ENCODE measurements at regions not wholly inside any gene's neighbourhood (a gene's known extent, or its start where the extent isn't known, plus 50 kb on each side); places are given as distances from the start of the nearest gene placed in this dataset.

DNA sequence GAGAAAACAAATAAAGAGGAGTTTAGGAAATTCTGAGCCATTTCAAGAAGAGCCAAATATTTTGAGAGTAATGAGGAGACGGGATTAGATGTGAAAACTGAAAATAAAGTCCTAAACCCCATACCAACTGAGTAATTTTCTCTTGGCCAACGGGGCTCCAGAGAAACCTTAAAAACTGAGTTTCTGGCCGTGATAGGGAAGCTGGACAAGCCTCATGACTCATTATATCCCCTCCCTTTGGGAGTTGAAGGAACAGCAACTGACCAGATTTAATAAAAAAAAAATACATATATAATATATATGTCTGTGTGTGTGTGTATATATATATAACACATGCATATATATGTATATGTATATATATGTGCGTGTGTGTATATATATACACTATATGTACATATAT is 119.6 kb downstream of the PRDM9 start:
- Histone ChIP-seq H3K27ac (no peak overlapping the region), H3K4me3 (no peak overlapping the region), H3K27me3 (no peaks in the 10 kb centered on the region), H3K4me1 (no peaks in the 10 kb centered on the region), H3K36me3 (no peaks in the 10 kb centered on the region), H3K9me3 (peaks cover 0 to 4% (median 0%) of the 10 kb centered on the region in 12 donors)
- TF ChIP-seq, protein P1, sequence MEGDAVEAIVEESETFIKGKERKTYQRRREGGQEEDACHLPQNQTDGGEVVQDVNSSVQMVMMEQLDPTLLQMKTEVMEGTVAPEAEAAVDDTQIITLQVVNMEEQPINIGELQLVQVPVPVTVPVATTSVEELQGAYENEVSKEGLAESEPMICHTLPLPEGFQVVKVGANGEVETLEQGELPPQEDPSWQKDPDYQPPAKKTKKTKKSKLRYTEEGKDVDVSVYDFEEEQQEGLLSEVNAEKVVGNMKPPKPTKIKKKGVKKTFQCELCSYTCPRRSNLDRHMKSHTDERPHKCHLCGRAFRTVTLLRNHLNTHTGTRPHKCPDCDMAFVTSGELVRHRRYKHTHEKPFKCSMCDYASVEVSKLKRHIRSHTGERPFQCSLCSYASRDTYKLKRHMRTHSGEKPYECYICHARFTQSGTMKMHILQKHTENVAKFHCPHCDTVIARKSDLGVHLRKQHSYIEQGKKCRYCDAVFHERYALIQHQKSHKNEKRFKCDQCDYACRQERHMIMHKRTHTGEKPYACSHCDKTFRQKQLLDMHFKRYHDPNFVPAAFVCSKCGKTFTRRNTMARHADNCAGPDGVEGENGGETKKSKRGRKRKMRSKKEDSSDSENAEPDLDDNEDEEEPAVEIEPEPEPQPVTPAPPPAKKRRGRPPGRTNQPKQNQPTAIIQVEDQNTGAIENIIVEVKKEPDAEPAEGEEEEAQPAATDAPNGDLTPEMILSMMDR (IDR thresholded peaks at IDR 0.05): no peak
- no peak for TF ChIP-seq POLR2A (IDR thresholded peaks at IDR 0.05)
- ATAC-seq: no peak
- WGBS, 4 donors: 59 to 73% (median 68%) methylated on average over 4 of the region's 4 CpGs
- DNase-seq: no peak
- intact Hi-C loops (cut with DNase I): no loop called here

- no peaks in the 10 kb centered on the region for H3K27me3 ChIP-seq
- H3K4me3 ChIP-seq: no peak overlapping the region
- ATAC-seq: no peak
Measured at GRCh38 chr5:23627976-23628375, 120.6 kb downstream of the PRDM9 start.

DNA sequence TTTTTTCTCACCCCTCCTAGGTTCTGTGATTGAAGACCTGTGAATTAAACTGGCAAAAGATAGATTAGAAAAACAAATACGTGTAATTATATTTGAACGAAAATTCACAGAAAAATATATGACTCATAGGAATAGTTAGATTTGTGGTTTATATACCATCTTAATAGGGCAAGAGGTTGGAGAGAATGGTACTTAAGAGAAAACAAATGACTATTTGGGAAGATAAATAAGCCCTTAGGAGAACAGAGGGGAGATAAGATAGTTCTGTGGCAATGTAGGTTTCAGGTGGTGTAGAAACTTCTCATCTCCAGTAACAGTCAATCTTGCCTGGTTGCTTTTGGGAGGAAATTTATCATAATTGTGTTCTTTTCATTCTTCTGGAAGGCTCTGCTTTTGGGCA is 122.0 kb downstream of the PRDM9 start:
- no peak for ATAC-seq

More at GRCh38 chr5:23627976-23628375, 120.6 kb downstream of the PRDM9 start:
- H3K36me3 ChIP-seq: no peaks in the 10 kb centered on the region
- no peak for TF ChIP-seq POLR2A (IDR thresholded peaks at IDR 0.05)
- TF ChIP-seq, protein P1 (IDR thresholded peaks at IDR 0.05): no peak
- H3K4me1 ChIP-seq: no peaks in the 10 kb centered on the region
- intact Hi-C loops (cut with DNase I): no loop called here
- 64 to 74% (median 70%) methylated on average over 3 of the region's 3 CpGs for WGBS, 4 donors
- peaks cover 0 to 4% (median 0%) of the 10 kb centered on the region in 12 donors for H3K9me3 ChIP-seq
- H3K27ac ChIP-seq: no peak overlapping the region
- no peak for DNase-seq

GRCh38 chr5:23631302-23632045 is 124.1 kb downstream of the PRDM9 start:
- peak; percentile 71 to 97 (median 78) for ATAC-seq
- no peaks in the 10 kb centered on the region for H3K4me1 ChIP-seq
- no peak overlapping the region for H3K4me3 ChIP-seq
- no peaks in the 10 kb centered on the region for H3K36me3 ChIP-seq
- H3K27ac ChIP-seq: no peak overlapping the region
- H3K27me3 ChIP-seq: no peaks in the 10 kb centered on the region
- peak in 3 of 5 donors; percentile 8 to 34 (median 29) for DNase-seq
- H3K9me3 ChIP-seq: peaks cover 0 to 2% (median 0%) of the 10 kb centered on the region in 12 donors
- 51 to 79% (median 61%) methylated on average over 2 of the region's 2 CpGs for WGBS, 4 donors
- TF ChIP-seq POLR2A (IDR thresholded peaks at IDR 0.05): no peak
- TF ChIP-seq, protein P1 (IDR thresholded peaks at IDR 0.05): no peak
- intact Hi-C loops (cut with DNase I): no loop called here

More for the DNA sequence above, 122.0 kb downstream of the PRDM9 start:
- DNase-seq: no peak
- Histone ChIP-seq H3K27me3 (no peaks in the 10 kb centered on the region), H3K9me3 (peaks cover 0 to 4% (median 0%) of the 10 kb centered on the region in 12 donors), H3K36me3 (no peaks in the 10 kb centered on the region), H3K4me3 (no peak overlapping the region), H3K27ac (no peak overlapping the region), H3K4me1 (no peaks in the 10 kb centered on the region)
- TF ChIP-seq POLR2A (IDR thresholded peaks at IDR 0.05): no peak
- TF ChIP-seq, protein P1 (IDR thresholded peaks at IDR 0.05): no peak
- 66 to 87% (median 83%) methylated on average over 2 of the region's 2 CpGs for WGBS, 4 donors
- intact Hi-C loops (cut with DNase I): no loop called here

Measured in heart left ventricle (tissue), 16 donors.